Endothelial cell (in vitro differentiated cells): ENCODE measurements at regions not wholly inside any gene's neighbourhood (a gene's known extent, or its start where the extent isn't known, plus 50 kb on each side); places are given as distances from the start of the nearest gene placed in this dataset.

Experiments
- DNase-seq: peaks from one replicate; pipeline ENCODE4 v3.0.0; 2021; ENCODE audit warnings: low spot score
- H3K27ac Mint-ChIP-seq: one replicate; pipeline ENCODE4 v1.8.0; 2021; ENCODE audit warnings: mixed read lengths, inconsistent platforms; ENCODE audit not compliant: unreplicated experiment
- H3K27me3 Mint-ChIP-seq: one replicate; pipeline ENCODE4 v1.8.0; 2021; ENCODE audit warnings: mild to moderate bottlenecking, moderate library complexity, mixed read lengths, inconsistent platforms; ENCODE audit not compliant: unreplicated experiment
- H3K36me3 Mint-ChIP-seq: one replicate; pipeline ENCODE4 v1.8.0; 2021; ENCODE audit warnings: mild to moderate bottlenecking, low read depth, mixed read lengths, inconsistent platforms; ENCODE audit not compliant: unreplicated experiment
- H3K4me1 Mint-ChIP-seq: one replicate; pipeline ENCODE4 v1.8.0; 2021; ENCODE audit warnings: mild to moderate bottlenecking, mixed read lengths, inconsistent platforms; ENCODE audit not compliant: unreplicated experiment
- H3K4me3 Mint-ChIP-seq: one replicate; pipeline ENCODE4 v1.8.0; 2021; ENCODE audit warnings: mild to moderate bottlenecking, mixed read lengths, inconsistent platforms; ENCODE audit not compliant: unreplicated experiment
- H3K9me3 Mint-ChIP-seq: one replicate; pipeline ENCODE4 v1.8.0; 2021; ENCODE audit warnings: mixed read lengths, inconsistent platforms; ENCODE audit not compliant: unreplicated experiment
- TF ChIP-seq, protein P1 (sequence below): fragments of 200-600 bp; sonication (generic); IDR thresholded peaks from one replicate; pipeline ENCODE4 v1.5.0; 2021; ENCODE audit warnings: antibody characterized with exemption; ENCODE audit not compliant: unreplicated experiment

- H3K9me3 Mint-ChIP-seq = no peaks in the 10 kb centered on the region
- TF ChIP-seq, protein P1, sequence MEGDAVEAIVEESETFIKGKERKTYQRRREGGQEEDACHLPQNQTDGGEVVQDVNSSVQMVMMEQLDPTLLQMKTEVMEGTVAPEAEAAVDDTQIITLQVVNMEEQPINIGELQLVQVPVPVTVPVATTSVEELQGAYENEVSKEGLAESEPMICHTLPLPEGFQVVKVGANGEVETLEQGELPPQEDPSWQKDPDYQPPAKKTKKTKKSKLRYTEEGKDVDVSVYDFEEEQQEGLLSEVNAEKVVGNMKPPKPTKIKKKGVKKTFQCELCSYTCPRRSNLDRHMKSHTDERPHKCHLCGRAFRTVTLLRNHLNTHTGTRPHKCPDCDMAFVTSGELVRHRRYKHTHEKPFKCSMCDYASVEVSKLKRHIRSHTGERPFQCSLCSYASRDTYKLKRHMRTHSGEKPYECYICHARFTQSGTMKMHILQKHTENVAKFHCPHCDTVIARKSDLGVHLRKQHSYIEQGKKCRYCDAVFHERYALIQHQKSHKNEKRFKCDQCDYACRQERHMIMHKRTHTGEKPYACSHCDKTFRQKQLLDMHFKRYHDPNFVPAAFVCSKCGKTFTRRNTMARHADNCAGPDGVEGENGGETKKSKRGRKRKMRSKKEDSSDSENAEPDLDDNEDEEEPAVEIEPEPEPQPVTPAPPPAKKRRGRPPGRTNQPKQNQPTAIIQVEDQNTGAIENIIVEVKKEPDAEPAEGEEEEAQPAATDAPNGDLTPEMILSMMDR = no peak
- H3K4me1 Mint-ChIP-seq = no peaks in the 10 kb centered on the region
- no peaks in the 10 kb centered on the region for H3K36me3 Mint-ChIP-seq
- DNase-seq = no peak
- H3K27me3 Mint-ChIP-seq = peaks cover 4% of the 10 kb centered on the region
- H3K4me3 Mint-ChIP-seq = no peak overlapping the region
- no peak overlapping the region for H3K27ac Mint-ChIP-seq
Observed at GRCh38 chr17:45676695-45677094, 107.4 kb upstream of the CRHR1 start.

DNA sequence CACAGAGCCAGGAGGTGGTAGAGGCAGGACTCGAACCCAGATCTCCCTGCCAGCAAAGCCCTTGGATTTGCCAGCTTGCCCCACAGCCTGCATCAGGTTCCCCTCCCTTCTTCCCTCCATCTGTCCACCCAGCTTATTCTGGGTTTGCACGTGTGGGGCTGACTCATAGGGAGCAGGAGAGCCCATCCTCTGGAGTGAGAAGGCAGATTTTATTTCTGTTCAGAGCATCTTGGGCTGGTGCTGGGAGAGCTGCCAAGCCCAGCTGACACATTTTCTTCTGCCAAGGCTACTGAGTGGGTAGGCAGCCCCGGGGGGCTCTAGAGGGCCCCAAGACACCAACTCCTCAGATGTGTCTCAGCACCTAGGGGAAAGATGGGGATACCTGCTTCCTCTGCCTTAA, 106.3 kb upstream of the CRHR1 start:
- Mint-ChIP-seq H3K9me3 (no peaks in the 10 kb centered on the region), H3K4me3 (no peak overlapping the region), H3K27ac (no peak overlapping the region), H3K27me3 (peaks cover 4% of the 10 kb centered on the region), H3K4me1 (no peaks in the 10 kb centered on the region), H3K36me3 (no peaks in the 10 kb centered on the region)
- DNase-seq = no peak
- TF ChIP-seq, protein P1 = no peak

- H3K4me1 Mint-ChIP-seq = no peaks in the 10 kb centered on the region
- TF ChIP-seq, protein P1 = no peak
- no peak overlapping the region for H3K27ac Mint-ChIP-seq
- no peak for DNase-seq
- peaks cover 4% of the 10 kb centered on the region for H3K27me3 Mint-ChIP-seq
- H3K9me3 Mint-ChIP-seq = no peaks in the 10 kb centered on the region
- no peaks in the 10 kb centered on the region for H3K36me3 Mint-ChIP-seq
- H3K4me3 Mint-ChIP-seq = no peak overlapping the region
Observed at GRCh38 chr17:45679426-45679825, 104.7 kb upstream of the CRHR1 start.

GRCh38 chr17:45680360-45680759, 103.8 kb upstream of the CRHR1 start:
- H3K4me1 Mint-ChIP-seq = no peaks in the 10 kb centered on the region
- TF ChIP-seq, protein P1 = no peak
- H3K9me3 Mint-ChIP-seq = no peaks in the 10 kb centered on the region
- no peak overlapping the region for H3K4me3 Mint-ChIP-seq
- H3K36me3 Mint-ChIP-seq = no peaks in the 10 kb centered on the region
- peaks cover 4% of the 10 kb centered on the region for H3K27me3 Mint-ChIP-seq
- H3K27ac Mint-ChIP-seq = no peak overlapping the region
- no peak for DNase-seq

GRCh38 chr17:45681706-45682105, 102.4 kb upstream of the CRHR1 start:
- H3K36me3 Mint-ChIP-seq = no peaks in the 10 kb centered on the region
- H3K27ac Mint-ChIP-seq = no peak overlapping the region
- no peak for DNase-seq
- H3K9me3 Mint-ChIP-seq = no peaks in the 10 kb centered on the region
- no peaks in the 10 kb centered on the region for H3K4me1 Mint-ChIP-seq
- no peak overlapping the region for H3K4me3 Mint-ChIP-seq
- H3K27me3 Mint-ChIP-seq = peaks cover 2% of the 10 kb centered on the region
- TF ChIP-seq, protein P1 = no peak
